DMS53 treated with DMSO at 0.1 percent for 48 hours (cell line): ENCODE measurements at regions not wholly inside any gene's neighbourhood (a gene's known extent, or its start where the extent isn't known, plus 50 kb on each side); places are given as distances from the start of the nearest gene placed in this dataset.

ENCODE experiments used
- DNase-seq: peaks from one replicate; lab custom pipeline; 2025; ENCODE audit not compliant: unreplicated experiment; lab: John Stamatoyannopoulos, UW

DNA sequence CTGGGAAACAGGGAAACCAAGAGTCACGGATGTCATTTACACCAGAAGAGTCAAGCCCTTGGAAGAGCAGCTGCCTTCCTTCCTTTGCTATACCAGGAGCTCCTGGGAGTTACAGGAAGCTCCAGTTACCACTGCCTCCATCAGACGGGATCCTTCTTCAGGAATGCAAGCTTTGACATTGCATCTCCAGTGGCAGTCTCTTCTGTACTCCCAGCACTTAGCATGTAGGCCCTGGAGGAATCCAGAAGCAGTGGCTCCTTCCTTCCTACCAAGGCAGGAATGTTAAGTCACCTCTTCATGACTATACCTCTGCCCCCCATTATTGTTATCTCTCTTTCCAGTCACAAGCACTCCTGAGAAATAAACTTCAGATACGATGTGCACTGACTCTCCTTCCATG lies 836.0 kb downstream of the MAFB start:
- DNase-seq = no peak

DNA sequence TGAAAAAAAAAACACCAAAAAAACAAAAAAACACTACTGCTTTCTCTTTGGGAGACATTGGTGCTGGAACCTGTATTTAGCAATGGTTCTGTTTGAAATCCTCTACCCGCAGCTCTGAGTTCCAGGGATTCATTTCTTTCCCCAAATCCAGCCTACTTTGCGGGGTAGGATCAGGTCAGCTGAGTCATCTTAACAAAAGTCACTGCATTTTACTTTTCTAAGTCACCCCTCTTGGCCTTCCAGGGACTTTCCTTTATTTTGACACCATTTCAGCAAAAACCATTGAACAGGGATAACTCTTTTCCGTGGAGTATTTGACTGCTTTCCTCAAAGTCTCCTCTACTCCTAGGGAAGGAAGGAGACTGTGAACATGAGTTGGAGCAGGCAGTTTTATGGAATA lies 837.6 kb downstream of the MAFB start:
- DNase-seq = no peak

DNA sequence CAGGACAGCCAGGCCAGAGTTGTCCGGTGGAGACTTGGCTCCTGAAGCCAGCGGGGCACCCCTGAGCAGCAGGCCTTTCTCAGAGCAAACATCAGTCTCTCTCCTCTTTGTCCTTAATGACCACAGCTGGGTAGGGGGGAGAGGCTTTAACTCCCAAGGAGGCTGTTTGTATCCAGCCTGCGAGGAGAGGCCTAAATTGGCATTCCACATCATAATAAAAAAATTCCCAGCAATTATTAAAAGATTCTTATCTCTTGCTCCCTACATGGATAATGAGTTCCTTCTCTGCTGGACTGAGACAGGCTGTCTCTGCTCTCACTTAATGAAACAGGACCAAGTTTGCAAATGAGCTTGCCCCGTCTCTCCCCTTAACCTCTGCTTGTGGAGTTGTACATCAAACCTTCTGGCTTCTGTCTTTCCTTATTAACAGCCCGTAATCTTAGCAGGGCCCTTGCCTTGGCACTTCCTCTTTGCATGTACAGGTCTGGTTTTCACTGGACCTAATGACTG lies 838.2 kb downstream of the MAFB start:
- DNase-seq = no peak

DNA sequence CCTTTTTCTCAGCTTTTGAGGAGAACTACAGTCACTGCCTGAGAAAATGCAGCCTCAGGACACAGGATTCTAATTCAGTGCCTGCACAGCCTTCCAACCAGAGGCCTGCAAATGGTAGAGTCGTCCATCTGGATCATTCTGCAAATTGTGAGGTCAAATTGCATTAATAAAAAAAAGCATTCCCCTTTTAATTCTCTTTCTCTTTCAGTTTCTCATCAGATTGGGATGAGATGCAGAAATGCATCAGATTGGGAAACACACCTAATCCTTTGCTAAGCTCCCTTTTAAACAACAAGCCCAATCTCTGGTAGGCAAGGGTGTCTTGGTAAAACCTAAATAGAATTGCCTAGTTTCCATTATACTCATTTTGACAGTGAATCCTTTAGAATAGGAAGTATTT lies 838.8 kb downstream of the MAFB start:
- no peak for DNase-seq

DNA sequence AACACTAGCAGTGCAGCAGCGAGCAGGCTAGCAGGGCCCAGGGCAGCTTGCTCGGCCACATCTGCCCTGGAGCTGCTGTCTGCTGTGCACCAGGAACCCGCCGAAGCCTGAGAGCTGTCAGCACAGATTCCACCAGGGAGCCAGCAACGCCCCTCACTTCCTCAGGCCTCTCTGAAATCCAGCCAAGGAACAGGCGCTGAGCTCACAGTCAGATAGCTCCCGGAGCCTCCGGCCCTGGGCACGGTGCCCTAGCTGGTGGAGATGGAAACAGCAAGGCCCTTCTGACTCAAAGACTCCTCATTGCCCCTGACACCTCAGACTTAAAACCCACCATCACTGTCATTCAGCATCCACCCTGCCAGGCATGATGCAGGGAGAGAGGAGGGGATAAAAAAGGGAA lies 839.4 kb downstream of the MAFB start:
- no peak for DNase-seq

DNA sequence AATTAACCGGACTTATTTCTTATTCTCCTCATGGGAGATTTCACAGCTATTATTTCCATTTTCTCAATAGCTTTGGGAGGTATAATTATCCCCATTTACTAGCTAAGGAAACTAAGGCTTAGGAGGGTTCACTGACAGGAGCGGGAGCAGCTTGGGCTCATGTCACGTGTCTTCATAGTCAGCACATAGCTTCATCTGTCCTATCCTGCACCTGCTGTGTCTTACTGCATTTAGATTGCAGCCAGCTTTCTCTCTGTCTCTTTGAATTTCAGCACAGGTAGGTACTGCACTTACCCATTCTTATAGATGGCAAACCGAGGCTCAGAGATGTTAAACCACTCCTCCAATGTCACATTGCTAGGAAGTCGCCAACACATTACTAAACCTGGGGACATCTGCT lies 839.9 kb downstream of the MAFB start:
- no peak for DNase-seq

DNA sequence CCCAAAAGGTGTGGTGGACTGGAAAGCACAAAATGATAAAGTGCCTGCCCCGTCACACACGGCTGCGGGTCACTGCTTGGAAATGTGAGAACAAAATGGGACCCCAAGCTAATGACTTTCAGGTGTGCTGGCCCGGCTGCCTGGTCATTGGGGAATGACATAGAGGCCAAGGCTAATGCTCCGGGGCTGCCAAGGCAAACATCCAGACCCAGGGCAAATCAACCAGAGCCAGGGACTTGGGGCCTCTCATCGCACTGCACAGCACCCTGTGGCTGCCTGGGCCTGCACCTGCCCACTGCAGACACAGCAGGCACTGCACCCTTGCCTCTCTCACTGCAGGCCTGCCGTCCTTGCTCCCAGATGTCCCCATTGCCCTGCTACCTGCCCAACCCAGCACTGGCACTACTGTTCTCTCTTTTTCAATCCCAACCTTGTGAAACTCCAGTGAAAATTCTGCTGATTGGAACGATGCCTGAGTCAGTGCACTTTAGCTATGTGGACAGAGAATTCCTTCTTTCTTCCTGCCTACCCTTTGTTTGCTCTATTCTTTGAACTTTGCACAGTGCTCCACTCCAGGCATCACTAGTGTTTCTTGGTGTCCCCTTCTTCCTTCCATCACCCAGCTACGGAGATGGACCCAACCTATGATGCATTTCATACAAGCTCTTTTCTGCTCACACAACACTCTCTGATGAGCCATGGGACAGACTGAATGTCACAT lies 849.5 kb downstream of the MAFB start:
- DNase-seq = no peak

DNA sequence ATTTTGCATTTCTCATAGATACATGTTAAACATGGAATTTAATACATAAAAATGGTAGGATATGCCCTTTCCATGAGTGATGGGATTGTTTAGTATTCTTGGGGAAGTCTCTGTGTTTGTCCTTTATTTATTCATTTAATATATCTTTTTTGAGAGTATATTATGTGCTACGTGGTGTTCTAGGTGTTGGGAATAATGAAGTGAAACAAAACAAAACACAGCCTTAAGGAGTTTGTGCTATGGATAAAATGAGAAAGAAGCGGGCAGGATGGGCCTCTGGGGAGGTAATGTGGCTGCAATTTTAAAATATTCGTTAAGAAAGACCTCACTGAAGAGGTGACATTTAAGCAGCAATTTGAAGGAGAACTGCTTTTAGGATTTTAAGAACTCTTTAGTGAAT lies 851.5 kb downstream of the MAFB start:
- DNase-seq = no peak

DNA sequence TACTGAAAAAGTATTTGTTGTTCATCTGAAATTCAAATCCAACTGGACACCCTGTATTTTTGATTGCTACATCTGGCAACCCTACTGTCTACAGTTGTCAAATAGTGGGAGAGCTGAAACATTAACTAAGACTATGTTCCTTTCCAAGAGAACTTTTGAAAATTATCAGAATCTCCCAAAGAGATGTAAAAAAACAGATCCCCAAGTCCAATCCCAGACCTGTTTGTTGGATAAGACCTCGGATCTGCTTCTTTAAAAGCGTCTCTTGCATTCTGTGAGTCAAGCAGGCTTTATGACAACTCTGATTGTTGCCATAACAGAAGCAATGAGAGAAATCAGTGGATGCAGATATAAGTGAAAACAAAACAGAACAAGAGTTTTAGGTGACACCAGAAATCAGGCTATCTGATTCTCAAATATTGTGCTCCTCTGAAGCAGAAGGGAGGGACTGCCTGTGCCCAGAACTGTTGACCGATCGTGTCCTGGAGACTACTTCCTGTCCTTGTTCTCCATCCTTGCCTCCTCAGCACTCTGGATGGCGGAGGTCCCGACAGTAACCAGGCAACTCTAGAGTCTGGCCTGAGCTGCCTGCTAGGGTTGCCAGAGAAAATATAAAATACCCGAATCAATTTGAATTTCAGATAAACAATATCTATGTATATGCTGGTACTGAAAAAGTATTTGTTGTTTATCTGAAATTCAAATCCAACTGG lies 853.8 kb downstream of the MAFB start:
- DNase-seq = no peak

DNA sequence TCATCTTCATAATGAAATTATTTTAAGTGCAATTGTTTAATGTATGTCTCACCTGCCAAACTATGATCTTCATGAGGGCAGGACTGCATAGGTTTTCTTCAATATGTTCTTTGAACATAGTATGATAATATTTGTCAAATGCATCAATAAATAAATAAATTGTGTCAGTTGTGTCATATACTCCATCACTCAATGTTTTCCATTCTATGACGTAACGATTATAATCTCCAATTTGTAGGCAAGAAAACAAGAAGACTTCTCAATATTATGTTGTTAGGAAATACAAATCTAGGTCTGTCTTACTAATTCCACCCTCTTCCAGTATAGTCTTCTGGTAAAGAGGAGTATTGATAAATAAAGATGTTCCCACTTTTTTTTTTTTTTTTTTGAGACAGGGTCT lies 858.1 kb downstream of the MAFB start:
- no peak for DNase-seq

DNA sequence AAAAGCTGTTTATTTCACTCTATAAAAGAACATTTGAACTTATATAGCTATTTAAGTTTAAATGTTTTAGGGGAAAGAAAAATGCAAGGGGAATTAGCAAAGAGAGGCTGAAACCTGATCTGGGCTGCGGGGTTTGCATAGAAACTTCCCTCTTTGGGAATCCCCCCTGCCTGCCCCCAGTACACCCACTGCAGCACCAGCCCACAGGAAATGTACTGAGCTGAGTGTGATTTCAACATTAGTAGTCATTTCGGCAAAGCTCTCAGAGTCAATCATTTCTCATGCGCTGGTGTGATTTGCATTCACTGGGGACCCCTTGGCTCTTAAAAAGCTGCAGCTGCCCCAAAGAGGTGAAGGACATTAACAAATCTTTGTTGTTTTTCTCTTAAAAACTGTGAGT lies 859.4 kb downstream of the MAFB start:
- no peak for DNase-seq

DNA sequence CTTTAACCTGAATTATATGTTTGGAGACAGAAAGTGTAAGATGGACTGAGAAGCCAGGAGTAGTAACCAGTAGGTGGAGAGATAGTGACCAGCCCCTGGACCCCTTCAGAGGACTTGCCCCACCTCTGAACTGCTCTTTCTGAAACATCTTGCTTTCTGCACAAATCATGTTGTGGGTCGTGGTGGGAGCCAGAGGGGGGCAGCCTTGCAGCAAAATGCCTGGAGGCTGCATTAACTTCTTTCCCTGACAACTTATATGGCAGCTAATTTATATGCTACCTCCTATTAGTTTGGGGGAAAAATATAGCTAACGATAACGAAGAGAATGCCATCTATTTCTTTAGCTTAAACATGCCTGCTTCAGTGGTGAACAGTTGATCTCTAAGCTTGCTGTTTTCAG lies 859.8 kb downstream of the MAFB start:
- DNase-seq = no peak

DNA sequence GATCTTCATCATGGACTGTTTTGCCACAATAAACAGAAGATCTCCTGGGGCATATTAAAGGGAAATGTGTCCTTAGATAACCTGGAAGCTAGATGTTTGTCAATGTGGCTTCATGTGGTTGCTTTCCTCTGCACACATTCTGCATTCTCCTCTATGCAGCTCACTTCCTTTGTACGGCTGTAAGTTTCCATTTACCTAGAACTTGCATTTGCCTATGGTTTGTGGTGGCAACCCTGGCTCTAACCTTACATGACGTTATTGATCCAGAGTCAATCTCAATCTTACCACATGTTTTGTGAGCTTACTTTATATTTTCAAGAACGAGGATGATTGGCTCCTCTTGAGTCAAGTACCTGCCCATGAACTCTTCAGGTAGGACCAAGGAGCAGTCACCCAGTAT lies 863.1 kb downstream of the MAFB start:
- no peak for DNase-seq

DNA sequence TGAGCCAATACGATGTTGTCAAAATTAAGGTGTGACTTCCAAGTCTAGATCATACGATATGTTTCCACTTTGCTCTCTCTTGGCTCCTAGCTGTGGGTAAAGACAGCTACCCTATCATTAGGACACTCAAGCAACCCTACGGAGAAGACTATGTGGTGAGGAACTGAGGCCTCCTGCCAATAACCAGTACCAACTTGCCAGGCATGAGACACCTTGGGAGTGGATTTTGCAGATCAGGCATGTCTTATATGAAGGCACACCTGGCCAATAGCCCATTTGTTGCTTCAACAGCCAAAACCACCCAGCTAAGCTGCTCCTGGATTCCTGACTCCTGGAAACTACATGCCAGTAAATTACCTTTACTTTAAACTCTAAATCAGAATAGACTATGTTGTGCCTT lies 863.4 kb downstream of the DHX35 start:
- DNase-seq = no peak

DNA sequence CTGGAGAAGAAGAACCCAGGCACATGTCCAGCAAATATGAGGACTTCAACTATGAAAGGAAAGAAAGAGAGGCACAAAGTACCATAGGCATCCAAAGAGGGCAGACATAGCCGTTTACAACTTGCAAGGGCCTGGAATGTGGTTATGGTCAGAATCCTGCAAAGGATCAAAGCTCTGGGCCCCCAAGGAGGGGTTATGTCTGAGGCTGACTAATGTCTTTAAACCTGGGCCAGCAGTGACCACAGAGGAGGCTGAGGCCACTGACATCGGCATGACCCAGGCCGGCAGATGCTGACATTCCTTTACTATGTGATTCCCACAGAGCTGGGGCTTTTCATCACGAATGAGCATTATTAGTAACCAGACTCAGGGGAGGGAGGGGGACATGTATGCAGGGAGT lies 861.1 kb downstream of the DHX35 start:
- DNase-seq = no peak

DNA sequence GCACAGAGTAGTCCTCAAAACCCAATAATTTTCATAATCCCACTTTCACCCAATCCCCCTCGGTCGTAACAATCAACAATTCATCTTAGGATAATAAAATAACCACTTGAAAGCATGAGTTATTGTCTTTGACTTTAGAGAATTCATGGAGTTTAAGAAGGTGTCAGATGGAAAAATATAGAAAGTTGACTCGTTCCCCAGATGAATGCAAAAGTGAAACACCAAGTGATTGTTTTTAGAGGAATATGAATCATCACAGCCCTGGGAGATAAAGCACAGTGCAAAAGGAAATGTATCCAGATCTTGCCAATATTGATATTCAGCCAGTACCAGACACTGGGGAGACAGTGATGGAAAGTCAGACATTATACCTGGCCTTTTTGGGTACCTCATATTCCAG lies 860.5 kb downstream of the DHX35 start:
- DNase-seq = no peak

DNA sequence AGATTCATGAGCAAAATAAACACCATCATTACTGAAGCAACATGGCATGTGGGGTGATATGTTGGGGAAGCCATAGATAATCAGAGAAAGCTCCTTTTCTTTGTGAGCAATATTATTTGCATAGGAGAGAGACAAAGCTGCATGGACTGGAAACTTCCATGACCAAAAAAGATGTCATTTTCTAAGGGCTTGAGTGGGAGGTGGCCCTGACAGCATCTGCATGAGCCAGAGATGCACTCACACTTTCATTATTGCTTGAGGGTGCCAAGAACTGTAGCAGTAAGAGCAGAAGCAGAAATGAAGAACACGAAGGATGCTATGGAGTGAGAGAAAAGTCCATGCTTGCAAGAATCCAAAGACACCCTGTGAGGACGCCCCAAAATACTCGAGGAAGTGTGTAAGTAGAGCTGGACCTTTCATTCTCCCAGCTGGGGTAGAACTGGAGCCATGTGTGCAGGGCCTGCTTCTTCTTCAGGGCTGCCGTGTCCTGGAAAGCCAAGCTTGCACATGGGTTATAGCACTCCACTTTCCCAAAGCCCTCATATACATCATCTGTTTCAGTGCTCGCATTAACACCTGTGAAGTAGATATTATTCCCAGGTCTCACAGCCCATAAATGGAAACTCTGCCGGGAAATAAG lies 851.2 kb downstream of the DHX35 start:
- no peak for DNase-seq

DNA sequence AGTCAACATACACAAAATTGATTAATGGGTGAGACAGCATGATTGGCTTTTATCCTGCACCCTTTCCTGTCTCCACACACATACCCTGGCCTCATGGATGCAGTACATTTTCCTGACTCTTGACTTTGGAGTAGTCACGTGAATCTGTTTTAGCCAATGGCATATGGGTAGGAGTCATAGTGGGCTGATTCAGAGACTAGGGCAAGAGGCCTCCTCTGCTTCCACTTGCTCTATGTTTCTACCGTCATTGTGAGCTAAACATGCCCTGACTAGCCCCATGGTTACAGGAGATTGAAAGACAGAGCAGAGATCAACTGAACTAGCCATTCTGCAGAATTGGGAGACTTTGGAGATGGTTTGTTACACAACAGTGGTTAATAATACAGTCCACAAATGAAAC lies 850.0 kb downstream of the DHX35 start:
- DNase-seq = no peak

DNA sequence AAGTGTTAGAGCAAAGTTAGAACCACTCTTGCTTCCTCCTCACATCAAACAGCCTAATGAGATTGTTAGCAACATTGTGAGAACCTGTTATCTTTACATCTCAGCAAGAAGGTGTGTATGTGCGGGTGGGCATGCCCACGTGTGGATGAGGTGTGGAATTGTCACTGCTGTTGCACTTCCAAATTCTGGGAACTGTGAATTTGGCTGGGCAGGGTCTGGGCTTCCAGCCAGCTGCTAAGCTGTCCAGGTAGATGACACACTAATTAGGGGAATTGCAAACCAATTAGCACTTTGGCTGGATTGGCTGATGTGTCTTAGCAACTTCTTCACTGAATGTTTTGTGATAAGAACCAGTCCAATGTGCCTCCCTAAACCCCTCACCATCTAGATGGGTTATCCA lies 848.2 kb downstream of the DHX35 start:
- DNase-seq = no peak

DNA sequence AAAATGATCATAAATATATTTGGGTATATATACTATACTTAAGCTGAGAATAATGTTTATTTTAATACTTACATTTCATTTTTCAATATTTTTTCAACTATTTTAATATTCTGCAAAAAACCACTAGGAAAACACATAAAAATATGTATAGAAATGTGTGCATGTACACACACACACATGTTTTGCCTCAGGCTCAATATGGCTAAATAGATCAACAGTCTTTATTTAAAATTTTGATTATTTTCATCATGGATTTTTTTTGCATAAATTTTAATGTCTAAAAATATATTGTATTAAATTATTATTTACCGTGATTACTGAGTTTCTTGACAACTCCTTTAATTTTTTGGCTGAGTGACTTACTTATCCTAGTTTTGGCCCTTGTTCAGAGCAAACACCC lies 846.5 kb downstream of the DHX35 start:
- DNase-seq = no peak

DNA sequence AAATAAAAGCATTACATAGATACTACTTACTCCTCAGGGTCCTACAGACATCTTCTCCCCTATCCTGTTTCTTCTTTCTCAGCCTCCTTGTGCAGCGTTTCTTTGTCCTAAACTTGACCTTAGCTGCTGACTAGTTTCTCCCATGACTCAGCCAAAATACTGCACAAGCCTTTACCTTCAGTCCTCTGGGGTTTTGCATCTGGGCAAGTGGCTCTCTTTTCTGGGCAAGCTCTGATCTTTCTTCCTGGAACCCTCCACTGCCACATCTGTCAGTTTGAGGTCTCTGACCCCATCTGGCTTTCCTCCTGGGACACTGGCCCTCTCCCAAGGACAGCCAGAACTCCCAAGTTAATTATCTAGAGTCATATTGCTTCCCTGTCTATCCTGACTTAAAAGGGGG lies 838.4 kb downstream of the DHX35 start:
- DNase-seq = no peak

DNA sequence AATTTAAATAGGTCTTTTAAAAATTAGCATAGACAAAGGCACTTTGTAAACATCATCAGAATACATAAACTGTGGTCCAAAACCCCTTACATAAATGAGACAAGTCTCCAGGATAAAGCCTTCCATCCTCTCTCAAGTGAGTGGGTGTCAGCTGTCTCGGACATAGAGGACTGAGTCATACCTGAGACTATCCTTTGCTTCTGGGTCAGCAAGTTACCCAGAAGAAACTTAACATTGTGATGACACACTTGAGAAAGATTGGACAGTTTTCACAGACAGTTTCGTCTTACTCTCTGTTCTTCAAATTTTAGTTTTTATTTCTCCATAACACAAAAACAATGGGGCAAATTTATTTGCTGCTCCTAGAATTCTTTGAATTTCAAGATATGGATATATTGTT lies 838.0 kb downstream of the DHX35 start:
- no peak for DNase-seq
